Gastroesophageal sphincter (tissue), 4 donors: ENCODE measurements at regions not wholly inside any gene's neighbourhood (a gene's known extent, or its start where the extent isn't known, plus 50 kb on each side); places are given as distances from the start of the nearest gene placed in this dataset.

Experiments
- ATAC-seq: fragments of 150-250 bp; one replicate; pipeline ENCODE4 v1.9.1; 2016; ENCODE audit warnings: mild to moderate bottlenecking, moderate library complexity
- H3K27ac ChIP-seq, 4 donors: fragments of 200-600 bp; sonication (generic) in 3 of 4; 1 replicate in 3 of 4; 2 replicates in 1 of 4; pipeline ENCODE4 v1.5.1; 2016 to 2019
- H3K27me3 ChIP-seq: fragments of 200-600 bp; sonication (generic); one replicate; pipeline ENCODE4 v1.5.1; 2019
- H3K36me3 ChIP-seq, 2 donors: fragments of 200-600 bp; sonication (generic); one replicate each; pipeline ENCODE4 v1.5.1; 2019; ENCODE audit warnings: control low read depth in 1 of 2
- H3K4me1 ChIP-seq, 3 donors: fragments of 200-600 bp; sonication (generic); 1 replicate in 2 of 3; 2 replicates in 1 of 3; pipeline ENCODE4 v1.5.1; 2016 to 2019; ENCODE audit warnings: control low read depth in 2 of 3
- H3K4me3 ChIP-seq, 2 donors: fragments of 200-600 bp; sonication (generic); one replicate each; pipeline ENCODE4 v1.5.1; 2019; ENCODE audit warnings: mild to moderate bottlenecking in 1 of 2, moderate library complexity in 1 of 2
- H3K9me3 ChIP-seq, 3 donors: fragments of 200-600 bp; sonication (generic); one replicate each; pipeline ENCODE4 v1.5.1; 2017 to 2019; ENCODE audit warnings: control low read depth in 2 of 3
- CTCF ChIP-seq, 4 experiments: fragments of 200-600 bp in 2 of 4; fragments of 450-650 bp in 2 of 4; sonication (generic) in 1 of 4; IDR thresholded peaks; one replicate each; pipeline ENCODE4 v1.5.1; 2017 to 2019; ENCODE audit warnings: antibody characterized with exemption in 4 of 4, mild to moderate bottlenecking in 2 of 4, moderate library complexity in 2 of 4
- EP300 ChIP-seq: sonication (generic); formaldehyde crosslinking; IDR thresholded peaks from one replicate; pipeline ENCODE4 v1.6.1; 2017; ENCODE audit warnings: antibody characterized with exemption, mild to moderate bottlenecking
- POLR2A ChIP-seq, 2 donors: fragments of 450-650 bp; IDR thresholded peaks; one replicate each; pipeline ENCODE4 v1.6.1; 2017; ENCODE audit warnings: antibody characterized with exemption in 2 of 2, mild to moderate bottlenecking in 2 of 2, moderate library complexity in 1 of 2
- POLR2AphosphoS5 ChIP-seq: sonication (generic); formaldehyde crosslinking; IDR thresholded peaks from one replicate; pipeline ENCODE4 v1.6.1; 2017; ENCODE audit warnings: antibody characterized with exemption
- WGBS, 2 donors: methylation state at CpG; one replicate each; pipeline ENCODE4 v1.1.5; 2018; ENCODE audit warnings: low coverage in 1 of 2; 5-methylcytosine and 5-hydroxymethylcytosine counted together

GRCh38 chr18:71485611-71486010, 1058.5 kb downstream of the CBLN2 start:
- no peak for TF ChIP-seq POLR2AphosphoS5
- TF ChIP-seq POLR2A (IDR thresholded peaks at IDR 0.05) = no peak
- no peak for TF ChIP-seq CTCF (IDR thresholded peaks at IDR 0.05)
- no peak for TF ChIP-seq EP300
- Histone ChIP-seq H3K4me3 (no peak overlapping the region), H3K27ac (no peak overlapping the region), H3K27me3 (no peaks in the 10 kb centered on the region), H3K36me3 (no peaks in the 10 kb centered on the region), H3K9me3 (peaks cover 0 to 10% (median 0%) of the 10 kb centered on the region in 3 donors), H3K4me1 (no peaks in the 10 kb centered on the region)
- ATAC-seq = no peak
- WGBS, 2 donors = 50 to 63% methylated on average over 2 to 3 of the region's 3 CpGs

- H3K27ac ChIP-seq = no peak overlapping the region
- H3K4me1 ChIP-seq = no peaks in the 10 kb centered on the region
- 70 to 79% methylated on average over 4 to 15 of the region's 19 CpGs for WGBS, 2 donors
- H3K36me3 ChIP-seq = no peaks in the 10 kb centered on the region
- no peak overlapping the region for H3K4me3 ChIP-seq
- H3K9me3 ChIP-seq = no peaks in the 10 kb centered on the region
- no peak for TF ChIP-seq POLR2AphosphoS5
- no peak for TF ChIP-seq CTCF (IDR thresholded peaks at IDR 0.05)
- no peak for TF ChIP-seq EP300
- no peak for TF ChIP-seq POLR2A (IDR thresholded peaks at IDR 0.05)
- no peaks in the 10 kb centered on the region for H3K27me3 ChIP-seq
- ATAC-seq = no peak
Measured at GRCh38 chr18:71471963-71472725, 1072.0 kb downstream of the CBLN2 start.

GRCh38 chr18:71456206-71456605, 1087.9 kb downstream of the CBLN2 start:
- Histone ChIP-seq H3K4me1 (no peaks in the 10 kb centered on the region), H3K9me3 (no peaks in the 10 kb centered on the region), H3K4me3 (no peak overlapping the region), H3K27ac (no peak overlapping the region), H3K36me3 (no peaks in the 10 kb centered on the region), H3K27me3 (no peaks in the 10 kb centered on the region)
- no peak for TF ChIP-seq EP300
- ATAC-seq = no peak
- 67 to 72% methylated on average over 2 to 3 of the region's 3 CpGs for WGBS, 2 donors

- Histone ChIP-seq H3K27me3 (no peaks in the 10 kb centered on the region), H3K4me3 (no peak overlapping the region), H3K4me1 (no peaks in the 10 kb centered on the region), H3K9me3 (peaks cover 0 to 4% (median 0%) of the 10 kb centered on the region in 3 donors), H3K36me3 (no peaks in the 10 kb centered on the region), H3K27ac (no peak overlapping the region)
- TF ChIP-seq POLR2AphosphoS5 = no peak
- TF ChIP-seq CTCF (IDR thresholded peaks at IDR 0.05) = no peak
- no peak for TF ChIP-seq EP300
- TF ChIP-seq POLR2A (IDR thresholded peaks at IDR 0.05) = no peak
- 81 to 97% methylated on average over 3 of the region's 3 CpGs for WGBS, 2 donors
- ATAC-seq = no peak
Measured at GRCh38 chr18:71450257-71450656, 1093.9 kb downstream of the CBLN2 start.

GRCh38 chr18:71443706-71444480, 1100.2 kb downstream of the CBLN2 start:
- Histone ChIP-seq H3K4me1 (no peaks in the 10 kb centered on the region), H3K27me3 (no peaks in the 10 kb centered on the region), H3K9me3 (peaks cover 0 to 4% (median 0%) of the 10 kb centered on the region in 3 donors), H3K27ac (no peak overlapping the region), H3K4me3 (no peak overlapping the region), H3K36me3 (no peaks in the 10 kb centered on the region)
- no peak for TF ChIP-seq CTCF (IDR thresholded peaks at IDR 0.05)
- no peak for TF ChIP-seq EP300
- no peak for TF ChIP-seq POLR2A (IDR thresholded peaks at IDR 0.05)
- TF ChIP-seq POLR2AphosphoS5 = no peak
- ATAC-seq = no peak
- WGBS, 2 donors = 61% methylated on average over 3 of the region's 3 CpGs; no CpG with 5 or more reads in 1 of the 2 donors
